Loucy (cell line): ENCODE measurements at regions not wholly inside any gene's neighbourhood (a gene's known extent, or its start where the extent isn't known, plus 50 kb on each side); places are given as distances from the start of the nearest gene placed in this dataset.

Source experiments
- H2AFZ ChIP-seq: fragments of 200-600 bp; sonication (generic); 2 replicates; pipeline ENCODE4 v1.6.0; 2016; ENCODE audit warnings: antibody characterized with exemption, mild to moderate bottlenecking, low read length, moderate library complexity
- H3F3A ChIP-seq: fragments of 200-600 bp; 2 replicates; pipeline ENCODE4 v1.6.0; 2016; ENCODE audit warnings: antibody characterized with exemption, low read depth, mild to moderate bottlenecking
- H3K27me3 ChIP-seq: fragments of 200-600 bp; sonication (generic); 2 replicates; pipeline ENCODE4 v1.6.1; 2014; ENCODE audit warnings: low read length, mild to moderate bottlenecking; ENCODE audit not compliant: insufficient read depth, poor library complexity, severe bottlenecking
- H3K36me3 ChIP-seq: fragments of 200-600 bp; sonication (generic); 2 replicates; pipeline ENCODE4 v1.6.1; 2016; ENCODE audit warnings: low read length; ENCODE audit not compliant: insufficient read depth
- H3K4me1 ChIP-seq: fragments of 200-600 bp; sonication (generic); 2 replicates; pipeline ENCODE4 v1.5.1; 2014; ENCODE audit warnings: low read length, mild to moderate bottlenecking; ENCODE audit not compliant: insufficient read depth, poor library complexity, severe bottlenecking
- H3K4me2 ChIP-seq: fragments of 200-600 bp; sonication (generic); 2 replicates; pipeline ENCODE4 v1.6.0; 2014; ENCODE audit warnings: antibody characterized with exemption, low read length, low read depth, mild to moderate bottlenecking; ENCODE audit not compliant: poor library complexity, severe bottlenecking
- H3K4me3 ChIP-seq: fragments of 200-600 bp; sonication (generic); 2 replicates; pipeline ENCODE4 v1.5.1; 2014; ENCODE audit warnings: low read length, mild to moderate bottlenecking, mixed read lengths; ENCODE audit not compliant: poor library complexity, severe bottlenecking
- H3K79me2 ChIP-seq: fragments of 200-600 bp; sonication (generic); 2 replicates; pipeline ENCODE4 v1.6.1; 2014; ENCODE audit warnings: low read length; ENCODE audit not compliant: insufficient read depth
- H3K9ac ChIP-seq: fragments of 200-600 bp; sonication (generic); 2 replicates; pipeline ENCODE4 v1.6.0; 2014; ENCODE audit warnings: mild to moderate bottlenecking, low read depth, low read length, moderate library complexity; ENCODE audit not compliant: poor library complexity, severe bottlenecking
- H3K9me2 ChIP-seq: fragments of 200-600 bp; sonication (generic); replicated peaks from 2 replicates; pipeline ENCODE4 v1.6.1; 2016; ENCODE audit warnings: low read depth, low read length, mixed read lengths
- H3K9me3 ChIP-seq: fragments of 200-600 bp; sonication (generic); 2 replicates; pipeline ENCODE4 v1.6.1; 2014; ENCODE audit warnings: mild to moderate bottlenecking, antibody characterized with exemption, low read length, low read depth; ENCODE audit not compliant: insufficient read depth
- H4K20me1 ChIP-seq: fragments of 200-600 bp; sonication (generic); 2 replicates; pipeline ENCODE4 v1.6.0; 2014; ENCODE audit warnings: antibody characterized with exemption, low read length, mild to moderate bottlenecking; ENCODE audit not compliant: insufficient read depth, poor library complexity, severe bottlenecking
- CTCF ChIP-seq: fragments of 200-600 bp; sonication (generic); conservative IDR thresholded peaks from 2 replicates; pipeline ENCODE4 v1.5.1; 2014; ENCODE audit warnings: mild to moderate bottlenecking, antibody characterized with exemption, low read length
- EZH2phosphoT487 ChIP-seq: fragments of 200-600 bp; IDR thresholded peaks from 2 replicates; pipeline ENCODE4 v1.6.1; 2018; ENCODE audit warnings: antibody characterized with exemption, mild to moderate bottlenecking, moderate library complexity, borderline replicate concordance

GRCh38 chr20:60242836-60243505 is 284.7 kb downstream of the CDH26 start:
- peaks cover 25% of the 10 kb centered on the region for H3K4me1 ChIP-seq
- H3K9ac ChIP-seq, result no peak overlapping the region
- no peak overlapping the region for H3K4me3 ChIP-seq
- H2AFZ ChIP-seq, result no peak overlapping the region
- no peaks in the 10 kb centered on the region for H3K79me2 ChIP-seq
- TF ChIP-seq CTCF, result no peak
- TF ChIP-seq EZH2phosphoT487, result no peak
- no peaks in the 10 kb centered on the region for H4K20me1 ChIP-seq
- no peaks in the 10 kb centered on the region for H3K36me3 ChIP-seq
- H3K4me2 ChIP-seq, result no peak overlapping the region
- no peaks in the 10 kb centered on the region for H3K27me3 ChIP-seq
- H3K9me3 ChIP-seq, result no peaks in the 10 kb centered on the region
- no peaks in the 10 kb centered on the region for H3F3A ChIP-seq
- H3K9me2 ChIP-seq, result no peaks in the 10 kb centered on the region

GRCh38 chr20:60244373-60245146 is 286.3 kb downstream of the CDH26 start:
- no peaks in the 10 kb centered on the region for H3K36me3 ChIP-seq
- H3K4me2 ChIP-seq, result no peak overlapping the region
- no peak for TF ChIP-seq CTCF
- TF ChIP-seq EZH2phosphoT487, result no peak
- no peaks in the 10 kb centered on the region for H3K79me2 ChIP-seq
- H3K4me3 ChIP-seq, result no peak overlapping the region
- H4K20me1 ChIP-seq, result no peaks in the 10 kb centered on the region
- no peaks in the 10 kb centered on the region for H3K27me3 ChIP-seq
- H3K9me3 ChIP-seq, result no peaks in the 10 kb centered on the region
- no peaks in the 10 kb centered on the region for H3K9me2 ChIP-seq
- H3F3A ChIP-seq, result no peaks in the 10 kb centered on the region
- no peak overlapping the region for H2AFZ ChIP-seq
- peaks cover 10% of the 10 kb centered on the region for H3K4me1 ChIP-seq
- no peak overlapping the region for H3K9ac ChIP-seq

GRCh38 chr20:60246751-60247150 is 288.5 kb downstream of the CDH26 start:
- peaks cover 6% of the 10 kb centered on the region for H3K4me1 ChIP-seq
- no peaks in the 10 kb centered on the region for H3K36me3 ChIP-seq
- H3K4me3 ChIP-seq, result no peak overlapping the region
- no peak overlapping the region for H2AFZ ChIP-seq
- H3K4me2 ChIP-seq, result no peak overlapping the region
- no peak overlapping the region for H3K9ac ChIP-seq
- no peaks in the 10 kb centered on the region for H3K27me3 ChIP-seq
- no peaks in the 10 kb centered on the region for H3K9me2 ChIP-seq
- H4K20me1 ChIP-seq, result no peaks in the 10 kb centered on the region
- no peaks in the 10 kb centered on the region for H3K79me2 ChIP-seq
- no peaks in the 10 kb centered on the region for H3K9me3 ChIP-seq
- TF ChIP-seq CTCF (no peak), EZH2phosphoT487 (no peak)
- H3F3A ChIP-seq, result no peaks in the 10 kb centered on the region
